Adrenal gland (tissue), 9 donors: ENCODE measurements at regions not wholly inside any gene's neighbourhood (a gene's known extent, or its start where the extent isn't known, plus 50 kb on each side); places are given as distances from the start of the nearest gene placed in this dataset.

Experiments
- DNase-seq, 7 donors: peaks; one replicate each; pipeline ENCODE4 v3.0.0-alpha.2; 2019 to 2020
- H3K27ac ChIP-seq, 5 donors: fragments of 200-600 bp; sonication (generic) in 4 of 5; 1 replicate in 3 of 5; 2 replicates in 2 of 5; pipeline versions ENCODE4 v1.5.1 to v1.8.0; 2016 to 2020; ENCODE audit warnings: mild to moderate bottlenecking in 1 of 5
- H3K27me3 ChIP-seq: fragments of 200-600 bp; 2 replicates; pipeline ENCODE4 v1.8.0; 2021
- H3K36me3 ChIP-seq, 2 donors: fragments of 200-600 bp; replicated peaks in 1 of 2; 1 replicate in 1 of 2; 2 replicates in 1 of 2; pipeline versions ENCODE4 v1.5.1 to v1.8.0; 2018 to 2022
- H3K4me1 ChIP-seq, 2 donors: fragments of 200-600 bp; replicated peaks in 1 of 2; 1 replicate in 1 of 2; 2 replicates in 1 of 2; pipeline versions ENCODE4 v1.5.1 to v1.8.0; 2018 to 2021
- H3K4me3 ChIP-seq, 4 donors: fragments of 200-600 bp; sonication (generic) in 3 of 4; one replicate each; pipeline ENCODE4 v1.5.1; 2016 to 2018
- H3K9me3 ChIP-seq, 3 donors: fragments of 200-600 bp; sonication (generic) in 1 of 3; replicated peaks in 1 of 3; 1 replicate in 2 of 3; 2 replicates in 1 of 3; pipeline versions ENCODE4 v1.5.1 to v1.8.0; 2016 to 2021
- POLR2A ChIP-seq, 2 donors: fragments of 450-650 bp; IDR thresholded peaks; one replicate each; pipeline ENCODE4 v1.6.1; 2017; ENCODE audit warnings: antibody characterized with exemption in 2 of 2, mild to moderate bottlenecking in 2 of 2, moderate library complexity in 1 of 2
- WGBS, 4 donors: extraction: QIAGEN DNeasy Blood & Tissue Kit in 2 of 4; methylation state at CpG; one replicate each; pipeline versions ENCODE4 v1.1.5 to v1.1.7; 2013 to 2017; 5-methylcytosine and 5-hydroxymethylcytosine counted together
- intact Hi-C, 2 donors: fragments of 100-400 bp; cut with DNase I; formaldehyde crosslinking; loops; one replicate each; pipeline versions ENCODE4 v1.14.1 to v1.15.0; 2022 to 2023
- TF ChIP-seq, protein P1 (sequence below), 6 experiments: fragments of 450-650 bp in 4 of 6; fragments of 200-600 bp in 2 of 6; sonication (generic) in 1 of 6; IDR thresholded peaks; 1 replicate in 5 of 6; 2 replicates in 1 of 6; pipeline versions ENCODE4 v1.5.1 to v1.8.0; 2016 to 2021; ENCODE audit warnings: antibody characterized with exemption in 6 of 6, mild to moderate bottlenecking in 2 of 6, moderate library complexity in 1 of 6
- donor health status: healthy with polysubstance abuse.
- donor health status: Bipolar disorder and iron deficiency.
- donor health status: DM: yes; HTN: yes; CAD: no.
- donor health status: DM: no; HTN: no; CAD: no.
- donor health status: DM: no; HTN: no; CAD: no.

GRCh38 chr18:77495982-77496690 lies 246.5 kb downstream of the GALR1 start:
- H3K9me3 ChIP-seq: no peaks in the 10 kb centered on the region
- no peaks in the 10 kb centered on the region for H3K36me3 ChIP-seq
- DNase-seq: no peak
- no peaks in the 10 kb centered on the region for H3K4me1 ChIP-seq
- H3K4me3 ChIP-seq: no peak overlapping the region
- H3K27me3 ChIP-seq: no peaks in the 10 kb centered on the region
- intact Hi-C loops: no loop called here
- H3K27ac ChIP-seq: peak overlapping the region in 1 of 5 donors; percentile 17
- no peak for TF ChIP-seq POLR2A (IDR thresholded peaks at IDR 0.05)
- TF ChIP-seq, protein P1, sequence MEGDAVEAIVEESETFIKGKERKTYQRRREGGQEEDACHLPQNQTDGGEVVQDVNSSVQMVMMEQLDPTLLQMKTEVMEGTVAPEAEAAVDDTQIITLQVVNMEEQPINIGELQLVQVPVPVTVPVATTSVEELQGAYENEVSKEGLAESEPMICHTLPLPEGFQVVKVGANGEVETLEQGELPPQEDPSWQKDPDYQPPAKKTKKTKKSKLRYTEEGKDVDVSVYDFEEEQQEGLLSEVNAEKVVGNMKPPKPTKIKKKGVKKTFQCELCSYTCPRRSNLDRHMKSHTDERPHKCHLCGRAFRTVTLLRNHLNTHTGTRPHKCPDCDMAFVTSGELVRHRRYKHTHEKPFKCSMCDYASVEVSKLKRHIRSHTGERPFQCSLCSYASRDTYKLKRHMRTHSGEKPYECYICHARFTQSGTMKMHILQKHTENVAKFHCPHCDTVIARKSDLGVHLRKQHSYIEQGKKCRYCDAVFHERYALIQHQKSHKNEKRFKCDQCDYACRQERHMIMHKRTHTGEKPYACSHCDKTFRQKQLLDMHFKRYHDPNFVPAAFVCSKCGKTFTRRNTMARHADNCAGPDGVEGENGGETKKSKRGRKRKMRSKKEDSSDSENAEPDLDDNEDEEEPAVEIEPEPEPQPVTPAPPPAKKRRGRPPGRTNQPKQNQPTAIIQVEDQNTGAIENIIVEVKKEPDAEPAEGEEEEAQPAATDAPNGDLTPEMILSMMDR (IDR thresholded peaks at IDR 0.05): no peak
- 24 to 42% (median 38%) methylated on average over 1 of the region's 1 CpG for WGBS, 4 donors

DNA sequence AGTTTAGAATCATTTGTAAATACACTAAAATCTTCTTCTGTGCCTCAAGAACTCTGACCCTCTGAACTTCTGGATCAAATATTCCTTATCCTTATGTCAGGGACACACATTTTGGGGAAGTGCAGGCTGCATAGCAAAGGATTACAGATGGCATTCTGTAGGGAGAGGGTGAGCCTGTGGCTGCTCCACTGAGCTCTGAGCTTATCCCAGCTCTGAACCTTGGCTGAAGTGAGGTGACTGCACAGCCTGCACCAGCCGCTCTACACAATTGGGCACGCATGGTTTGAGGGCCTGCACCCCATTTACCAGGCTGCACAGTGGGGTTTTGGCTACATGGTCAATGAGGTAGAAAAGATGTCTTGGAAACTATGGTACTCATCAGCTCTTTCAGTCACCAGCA lies 251.6 kb downstream of the GALR1 start:
- Histone ChIP-seq H3K27me3 (no peaks in the 10 kb centered on the region), H3K27ac (no peak overlapping the region), H3K9me3 (no peaks in the 10 kb centered on the region), H3K36me3 (no peaks in the 10 kb centered on the region), H3K4me3 (no peak overlapping the region), H3K4me1 (no peaks in the 10 kb centered on the region)
- intact Hi-C loops: no loop called here
- DNase-seq: no peak
- TF ChIP-seq POLR2A (IDR thresholded peaks at IDR 0.05): no peak
- TF ChIP-seq, protein P1 (IDR thresholded peaks at IDR 0.05): no peak
- WGBS, 4 donors: 35 to 63% (median 38%) methylated on average over 2 of the region's 2 CpGs

GRCh38 chr18:77505499-77505898 lies 255.9 kb downstream of the GALR1 start:
- H3K27me3 ChIP-seq: no peaks in the 10 kb centered on the region
- no peak overlapping the region for H3K27ac ChIP-seq
- H3K36me3 ChIP-seq: no peaks in the 10 kb centered on the region
- H3K4me3 ChIP-seq: no peak overlapping the region
- TF ChIP-seq POLR2A (IDR thresholded peaks at IDR 0.05): no peak
- TF ChIP-seq, protein P1 (IDR thresholded peaks at IDR 0.05): no peak
- H3K9me3 ChIP-seq: no peaks in the 10 kb centered on the region
- H3K4me1 ChIP-seq: no peaks in the 10 kb centered on the region
- 73 to 85% (median 79%) methylated on average over 1 of the region's 1 CpG for WGBS, 4 donors
- intact Hi-C loops: no loop called here
- no peak for DNase-seq

DNA sequence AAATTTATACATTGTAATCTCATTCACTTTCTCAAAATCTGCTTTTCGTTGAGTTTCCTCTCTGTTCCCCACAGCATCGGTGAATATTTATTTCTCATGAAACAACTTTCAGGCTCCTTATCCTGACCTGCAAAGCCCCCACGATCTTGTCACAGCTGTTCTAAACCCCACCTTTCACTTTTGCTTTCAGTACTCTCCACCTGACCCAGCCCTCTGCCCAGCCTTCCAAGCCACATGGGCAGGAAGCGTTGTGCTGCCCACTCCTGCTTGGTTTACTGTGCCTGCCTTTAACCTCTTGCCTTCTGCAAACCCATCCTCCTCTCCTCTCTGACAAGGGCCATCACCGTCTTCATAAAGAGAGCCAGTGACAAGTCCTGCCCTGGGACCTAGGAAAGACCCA lies 262.5 kb downstream of the GALR1 start:
- Histone ChIP-seq H3K27ac (no peak overlapping the region), H3K4me3 (no peak overlapping the region), H3K36me3 (no peaks in the 10 kb centered on the region), H3K27me3 (no peaks in the 10 kb centered on the region), H3K9me3 (no peaks in the 10 kb centered on the region), H3K4me1 (no peaks in the 10 kb centered on the region)
- TF ChIP-seq, protein P1 (IDR thresholded peaks at IDR 0.05): no peak
- no peak for TF ChIP-seq POLR2A (IDR thresholded peaks at IDR 0.05)
- 66 to 79% (median 73%) methylated on average over 5 of the region's 5 CpGs for WGBS, 4 donors
- DNase-seq: no peak
- intact Hi-C loops: no loop called here
